ENCODE measurements at regions not wholly inside any gene's neighbourhood (a gene's known extent, or its start where the extent isn't known, plus 50 kb on each side); places are given as distances from the start of the nearest gene placed in this dataset.

GRCh38 chr3:163817015-163817414, 1261.3 kb downstream of the SI start:
- no peaks in the 10 kb centered on the region for H3K4me1 ChIP-seq
- H3K27ac ChIP-seq, result no peak overlapping the region
- TF ChIP-seq POLR2A (IDR thresholded peaks at IDR 0.05), result no peak
- no peak for TF ChIP-seq CTCF (IDR thresholded peaks at IDR 0.05)
- no peak overlapping the region for H3K4me3 ChIP-seq (replicated peaks in 1 of 3)
- H3K9me3 ChIP-seq, result no peaks in the 10 kb centered on the region
- no peak for DNase-seq
- 92 to 94% methylated on average over 6 of the region's 6 CpGs for WGBS, 2 donors
- intact Hi-C loops (cut with DNase I), result no loop called here
- H3K27me3 ChIP-seq, result no peaks in the 10 kb centered on the region
- H3K36me3 ChIP-seq, result no peaks in the 10 kb centered on the region

GRCh38 chr3:163813935-163814334, 1264.4 kb downstream of the SI start:
- TF ChIP-seq POLR2A (IDR thresholded peaks at IDR 0.05) (no peak), CTCF (IDR thresholded peaks at IDR 0.05) (no peak)

GRCh38 chr3:163812006-163812405, 1266.3 kb downstream of the SI start:
- H3K4me1 ChIP-seq, result no peaks in the 10 kb centered on the region
- H3K9me3 ChIP-seq, result no peaks in the 10 kb centered on the region
- no peak overlapping the region for H3K27ac ChIP-seq
- intact Hi-C loops (cut with DNase I), result no loop called here
- WGBS, 2 donors, result 66 to 78% methylated on average over 3 of the region's 3 CpGs
- no peaks in the 10 kb centered on the region for H3K36me3 ChIP-seq
- no peak overlapping the region for H3K4me3 ChIP-seq (replicated peaks in 1 of 3)
- DNase-seq, result no peak
- no peak for TF ChIP-seq CTCF (IDR thresholded peaks at IDR 0.05)
- no peak for TF ChIP-seq POLR2A (IDR thresholded peaks at IDR 0.05)
- no peaks in the 10 kb centered on the region for H3K27me3 ChIP-seq

More at GRCh38 chr3:163813935-163814334, 1264.4 kb downstream of the SI start:
- Histone ChIP-seq H3K4me3 (replicated peaks in 1 of 3) (no peak overlapping the region), H3K9me3 (no peaks in the 10 kb centered on the region), H3K36me3 (no peaks in the 10 kb centered on the region), H3K4me1 (no peaks in the 10 kb centered on the region), H3K27ac (no peak overlapping the region), H3K27me3 (no peaks in the 10 kb centered on the region)
- intact Hi-C loops (cut with DNase I), result no loop called here
- DNase-seq, result no peak

GRCh38 chr3:163809540-163809993, 1268.7 kb downstream of the SI start:
- DNase-seq, result no peak
- TF ChIP-seq POLR2A (IDR thresholded peaks at IDR 0.05) (no peak), CTCF (IDR thresholded peaks at IDR 0.05) (no peak)
- 69 to 78% methylated on average over 4 of the region's 4 CpGs for WGBS, 2 donors
- H3K36me3 ChIP-seq, result no peaks in the 10 kb centered on the region
- no peaks in the 10 kb centered on the region for H3K9me3 ChIP-seq
- H3K4me1 ChIP-seq, result no peaks in the 10 kb centered on the region
- H3K4me3 ChIP-seq (replicated peaks in 1 of 3), result no peak overlapping the region
- intact Hi-C loops (cut with DNase I), result no loop called here
- no peaks in the 10 kb centered on the region for H3K27me3 ChIP-seq
- no peak overlapping the region for H3K27ac ChIP-seq

GRCh38 chr3:163786416-163786815, 1291.9 kb downstream of the SI start:
- H3K27me3 ChIP-seq, result no peaks in the 10 kb centered on the region
- no peaks in the 10 kb centered on the region for H3K4me1 ChIP-seq
- no peak for DNase-seq
- intact Hi-C loops (cut with DNase I), result no loop called here
- H3K4me3 ChIP-seq (replicated peaks in 1 of 3), result no peak overlapping the region
- H3K27ac ChIP-seq, result no peak overlapping the region
- TF ChIP-seq POLR2A (IDR thresholded peaks at IDR 0.05) (no peak), CTCF (IDR thresholded peaks at IDR 0.05) (no peak)
- no peaks in the 10 kb centered on the region for H3K36me3 ChIP-seq
- WGBS, 2 donors, result 63 to 88% methylated on average over 1 to 2 of the region's 2 CpGs
- H3K9me3 ChIP-seq, result no peaks in the 10 kb centered on the region
